Type B pancreatic cell (in vitro differentiated cells): ENCODE measurements at regions not wholly inside any gene's neighbourhood (a gene's known extent, or its start where the extent isn't known, plus 50 kb on each side); places are given as distances from the start of the nearest gene placed in this dataset.
A peak's percentile ranks its signal among the peaks of the same experiment; 100 is the strongest.
"Not testable (repeated sequence)": the region's sequence is repeated elsewhere in the genome, so short reads cannot be mapped to it uniquely, and the experiment has no call there.

ENCODE experiments used
- DNase-seq: peaks from one replicate; pipeline ENCODE4 v3.0.0; 2021; ENCODE audit warnings: mixed read lengths; ENCODE audit not compliant: unreplicated experiment; ENCODE audit errors: extremely low spot score
- H3K27ac Mint-ChIP-seq: 2 replicates; pipeline ENCODE4 v1.8.0; 2021; ENCODE audit warnings: mild to moderate bottlenecking, mixed read lengths
- H3K27me3 Mint-ChIP-seq: 2 replicates; pipeline ENCODE4 v1.8.0; 2021; ENCODE audit warnings: mixed read lengths
- H3K36me3 Mint-ChIP-seq: 2 replicates; pipeline ENCODE4 v1.8.0; 2021; ENCODE audit warnings: mixed read lengths
- H3K4me1 Mint-ChIP-seq: one replicate; pipeline ENCODE4 v1.8.0; 2021; ENCODE audit warnings: mixed read lengths; ENCODE audit not compliant: unreplicated experiment
- H3K4me3 Mint-ChIP-seq: 2 replicates; pipeline ENCODE4 v1.8.0; 2021; ENCODE audit warnings: mild to moderate bottlenecking, mixed read lengths
- H3K9me3 Mint-ChIP-seq: 2 replicates; pipeline ENCODE4 v1.8.0; 2021; ENCODE audit warnings: mixed read lengths
- TF ChIP-seq, protein P1 (sequence below): fragments of 200-600 bp; sonication (generic); conservative IDR thresholded peaks from 2 replicates; pipeline ENCODE4 v1.5.0; 2021; ENCODE audit warnings: antibody characterized with exemption, mild to moderate bottlenecking

DNA sequence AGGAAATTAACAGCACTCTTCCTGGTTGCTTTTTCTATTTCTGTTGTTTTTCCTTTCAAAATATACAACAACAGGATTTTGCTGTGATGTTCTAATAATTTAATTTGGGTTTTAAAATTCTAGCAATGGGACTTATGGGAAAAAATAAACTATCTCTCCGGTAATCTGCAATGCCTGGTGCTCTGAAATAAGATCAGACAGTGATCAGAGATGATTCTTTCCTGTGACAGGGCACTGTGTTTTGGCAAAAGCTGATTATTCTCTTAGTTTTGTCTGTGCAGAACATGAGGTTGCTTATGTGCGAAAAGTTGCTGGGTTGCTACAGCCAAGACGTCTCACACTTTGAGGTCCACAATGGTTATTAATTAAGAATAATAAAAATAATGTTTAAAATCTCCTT lies 291.7 kb downstream of the FBXO8 start:
- H3K9me3 Mint-ChIP-seq, result no peaks in the 10 kb centered on the region
- no peaks in the 10 kb centered on the region for H3K4me1 Mint-ChIP-seq
- DNase-seq, result no peak
- no peak overlapping the region for H3K27ac Mint-ChIP-seq
- no peak overlapping the region for H3K4me3 Mint-ChIP-seq
- peaks cover 7% of the 10 kb centered on the region for H3K27me3 Mint-ChIP-seq
- no peaks in the 10 kb centered on the region for H3K36me3 Mint-ChIP-seq
- TF ChIP-seq, protein P1, sequence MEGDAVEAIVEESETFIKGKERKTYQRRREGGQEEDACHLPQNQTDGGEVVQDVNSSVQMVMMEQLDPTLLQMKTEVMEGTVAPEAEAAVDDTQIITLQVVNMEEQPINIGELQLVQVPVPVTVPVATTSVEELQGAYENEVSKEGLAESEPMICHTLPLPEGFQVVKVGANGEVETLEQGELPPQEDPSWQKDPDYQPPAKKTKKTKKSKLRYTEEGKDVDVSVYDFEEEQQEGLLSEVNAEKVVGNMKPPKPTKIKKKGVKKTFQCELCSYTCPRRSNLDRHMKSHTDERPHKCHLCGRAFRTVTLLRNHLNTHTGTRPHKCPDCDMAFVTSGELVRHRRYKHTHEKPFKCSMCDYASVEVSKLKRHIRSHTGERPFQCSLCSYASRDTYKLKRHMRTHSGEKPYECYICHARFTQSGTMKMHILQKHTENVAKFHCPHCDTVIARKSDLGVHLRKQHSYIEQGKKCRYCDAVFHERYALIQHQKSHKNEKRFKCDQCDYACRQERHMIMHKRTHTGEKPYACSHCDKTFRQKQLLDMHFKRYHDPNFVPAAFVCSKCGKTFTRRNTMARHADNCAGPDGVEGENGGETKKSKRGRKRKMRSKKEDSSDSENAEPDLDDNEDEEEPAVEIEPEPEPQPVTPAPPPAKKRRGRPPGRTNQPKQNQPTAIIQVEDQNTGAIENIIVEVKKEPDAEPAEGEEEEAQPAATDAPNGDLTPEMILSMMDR, result no peak

DNA sequence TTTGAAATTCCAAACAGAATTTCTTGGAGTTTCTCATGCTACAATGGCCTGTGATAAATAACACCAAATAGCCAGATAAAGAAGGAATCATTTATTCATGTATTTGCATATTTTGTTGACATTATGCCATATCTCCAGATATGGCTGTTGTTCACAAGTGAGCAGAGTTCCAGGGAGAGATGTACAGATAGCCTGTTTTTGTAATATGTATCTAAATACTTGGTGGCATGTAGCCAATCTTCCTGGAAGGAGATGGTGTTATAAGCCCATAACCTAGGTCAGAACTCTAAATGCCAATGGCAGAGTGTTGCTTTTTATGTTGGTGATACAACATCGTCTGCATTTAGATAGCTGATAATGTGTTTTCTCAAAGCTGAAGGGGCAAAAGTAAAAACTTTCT lies 292.2 kb downstream of the FBXO8 start:
- peaks cover 7% of the 10 kb centered on the region for H3K27me3 Mint-ChIP-seq
- no peaks in the 10 kb centered on the region for H3K36me3 Mint-ChIP-seq
- H3K9me3 Mint-ChIP-seq, result no peaks in the 10 kb centered on the region
- H3K4me3 Mint-ChIP-seq, result no peak overlapping the region
- no peak for DNase-seq
- H3K27ac Mint-ChIP-seq, result no peak overlapping the region
- no peaks in the 10 kb centered on the region for H3K4me1 Mint-ChIP-seq
- TF ChIP-seq, protein P1, result no peak

DNA sequence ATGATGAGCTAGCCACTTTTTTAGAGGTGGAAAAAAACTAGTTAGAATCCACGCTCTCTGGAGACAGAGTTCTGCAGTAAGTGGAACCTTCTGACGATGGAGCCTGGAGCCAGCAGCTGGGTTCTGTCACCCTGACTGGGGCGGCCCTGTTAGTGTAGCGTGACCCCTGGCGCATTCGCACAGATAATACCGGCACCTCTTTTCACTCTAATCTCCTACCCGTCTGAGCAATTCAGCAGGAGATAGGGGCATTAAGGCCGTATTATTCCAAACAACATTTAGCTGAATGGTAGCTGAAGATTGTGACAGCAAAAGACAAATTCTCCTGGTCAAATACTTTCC lies 292.6 kb downstream of the FBXO8 start:
- TF ChIP-seq, protein P1, result no peak
- Mint-ChIP-seq H3K9me3 (no peaks in the 10 kb centered on the region), H3K36me3 (no peaks in the 10 kb centered on the region), H3K27me3 (peaks cover 7% of the 10 kb centered on the region), H3K27ac (no peak overlapping the region), H3K4me1 (no peaks in the 10 kb centered on the region), H3K4me3 (no peak overlapping the region)
- DNase-seq, result no peak

DNA sequence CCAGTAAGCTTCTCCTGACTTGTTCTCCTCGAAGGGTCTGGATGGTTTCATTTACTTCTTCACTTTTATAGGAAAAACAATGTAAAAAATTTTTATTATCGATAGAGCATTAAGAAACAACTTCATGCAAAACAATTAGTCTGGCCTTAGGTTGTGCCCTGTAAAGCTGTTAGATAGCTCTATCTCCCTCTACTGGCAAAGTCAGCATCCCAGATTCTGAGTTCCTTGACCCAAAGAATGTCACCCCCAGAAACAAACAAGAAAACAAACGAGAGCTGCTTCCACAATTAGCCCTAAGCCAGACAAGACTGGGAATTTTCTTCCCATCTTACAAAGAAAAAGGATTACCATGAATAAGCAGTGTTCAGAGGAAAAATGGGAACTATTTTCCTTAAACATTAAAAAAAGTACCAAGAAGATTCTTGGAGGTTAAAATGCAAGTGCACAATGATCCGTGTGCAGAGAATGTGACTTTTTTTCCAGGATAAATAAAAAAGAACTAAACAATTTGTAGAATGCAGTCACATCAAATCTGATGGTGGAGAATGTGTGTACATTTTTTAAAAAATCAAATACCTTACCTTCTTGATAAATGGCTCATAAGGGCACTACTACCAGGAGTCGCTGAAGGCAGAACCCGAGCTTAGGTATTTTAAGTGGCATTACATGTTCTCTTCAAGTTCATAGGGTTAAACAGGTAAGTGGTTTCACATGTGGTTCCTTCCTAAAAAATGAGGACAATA lies 293.2 kb downstream of the FBXO8 start:
- no peaks in the 10 kb centered on the region for H3K4me1 Mint-ChIP-seq
- peaks cover 7% of the 10 kb centered on the region for H3K27me3 Mint-ChIP-seq
- no peak for DNase-seq
- no peaks in the 10 kb centered on the region for H3K36me3 Mint-ChIP-seq
- H3K4me3 Mint-ChIP-seq, result no peak overlapping the region
- no peak overlapping the region for H3K27ac Mint-ChIP-seq
- no peaks in the 10 kb centered on the region for H3K9me3 Mint-ChIP-seq
- TF ChIP-seq, protein P1, result peak; percentile 74

DNA sequence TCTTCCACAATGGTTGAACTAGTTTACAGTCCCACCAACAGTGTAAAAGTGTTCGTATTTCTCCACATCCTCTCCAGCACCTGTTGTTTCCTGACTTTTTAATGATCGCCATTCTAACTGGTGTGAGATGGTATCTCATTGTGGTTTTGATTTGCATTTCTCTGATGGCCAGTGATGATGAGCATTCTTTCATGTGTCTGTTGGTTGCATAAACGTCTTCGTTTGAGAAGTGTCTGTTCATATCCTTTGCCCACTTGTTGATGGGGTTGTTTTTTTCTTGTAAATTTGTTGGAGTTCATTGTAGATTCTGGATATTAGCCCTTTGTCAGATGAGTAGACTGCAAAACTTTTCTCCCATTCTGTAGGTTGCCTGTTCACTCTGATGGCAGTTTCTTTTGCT lies 319.9 kb downstream of the FBXO8 start:
- not testable (repeated sequence) for DNase-seq, H3K27ac Mint-ChIP-seq, H3K27me3 Mint-ChIP-seq, H3K4me3 Mint-ChIP-seq, H3K36me3 Mint-ChIP-seq, H3K4me1 Mint-ChIP-seq, H3K9me3 Mint-ChIP-seq

DNA sequence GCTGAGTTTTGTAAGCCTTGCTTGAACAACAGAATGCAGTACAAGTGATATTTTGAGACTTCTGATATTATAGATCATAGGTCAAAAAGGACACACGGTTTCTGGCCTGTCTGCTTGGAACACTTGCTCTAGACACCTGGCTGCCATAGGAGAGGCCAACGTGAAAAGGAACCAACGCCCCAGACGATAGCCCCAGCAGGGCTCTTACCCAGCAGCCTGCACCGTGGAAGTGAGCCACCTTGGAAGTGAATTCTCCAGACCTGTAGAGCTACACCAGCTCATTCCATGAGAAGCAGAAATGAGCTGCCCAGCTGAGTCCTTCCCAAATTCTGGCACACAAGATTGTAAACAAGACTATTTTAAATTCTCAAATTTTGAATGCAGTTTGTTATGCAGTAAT lies 323.1 kb downstream of the FBXO8 start:
- H3K36me3 Mint-ChIP-seq, result no peaks in the 10 kb centered on the region

More for the DNA sequence above, 323.1 kb downstream of the FBXO8 start:
- Mint-ChIP-seq H3K9me3 (no peaks in the 10 kb centered on the region), H3K27ac (no peak overlapping the region), H3K4me3 (no peak overlapping the region), H3K4me1 (no peaks in the 10 kb centered on the region), H3K27me3 (no peaks in the 10 kb centered on the region)
- DNase-seq, result no peak
- TF ChIP-seq, protein P1, result no peak
